SK-N-MC (cell line): ENCODE measurements at regions not wholly inside any gene's neighbourhood (a gene's known extent, or its start where the extent isn't known, plus 50 kb on each side); places are given as distances from the start of the nearest gene placed in this dataset.

Experiments
- EZH2 ChIP-seq: fragments of 200-600 bp; sonication (generic); IDR thresholded peaks from one replicate; pipeline ENCODE4 v1.6.1; 2017; ENCODE audit warnings: antibody characterized with exemption
- FOXP2 ChIP-seq: optimal IDR thresholded peaks from 2 replicates; pipeline ENCODE3; 2011; ENCODE audit warnings: mild to moderate bottlenecking, moderate library complexity; ENCODE audit not compliant: insufficient read depth; ENCODE audit errors: extremely low read length, control extremely low read depth
- POLR2AphosphoS5 ChIP-seq: IDR thresholded peaks from 2 replicates; pipeline ENCODE4 v1.6.1; 2012; ENCODE audit warnings: mild to moderate bottlenecking, low read depth, low read length, borderline replicate concordance

DNA sequence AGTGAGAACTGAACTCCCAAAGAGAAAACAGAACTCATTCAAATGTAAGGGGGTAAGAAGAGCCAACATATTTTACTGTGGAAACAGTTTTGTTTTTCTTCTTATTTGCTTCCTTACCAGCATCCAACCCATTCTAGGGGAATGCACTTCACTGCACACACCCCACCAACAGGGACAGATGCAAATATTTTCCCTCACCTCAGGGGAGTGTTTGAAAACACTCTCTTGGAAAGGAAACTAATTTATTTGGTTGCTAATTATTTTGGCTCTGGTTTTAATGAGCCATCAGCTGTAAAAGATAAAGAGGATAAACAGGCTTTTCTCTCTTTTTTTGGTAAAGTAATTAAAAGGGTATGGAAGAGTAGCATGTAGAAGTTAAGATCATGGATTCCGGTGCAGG lies 413.4 kb downstream of the MAN2A1 start:
- TF ChIP-seq POLR2AphosphoS5 (no peak), FOXP2 (no peak), EZH2 (no peak)
